MCF 10A (cell line): ENCODE measurements at regions not wholly inside any gene's neighbourhood (a gene's known extent, or its start where the extent isn't known, plus 50 kb on each side); places are given as distances from the start of the nearest gene placed in this dataset.

Source experiments
- BruUV-seq: library from RNA; stranded (reverse); fragments of 400-500 nt; replicated peaks from 2 replicates; lab custom pipeline; 2021; lab: Mats Ljungman, UMichigan
- CTCF ChIA-PET: fragments of 300-600 bp; sonication (Branson Sonifier 250); formaldehyde crosslinking; extraction: SDS; loops from one replicate; lab custom pipeline; 2021; ENCODE audit warnings: antibody characterized with exemption, inconsistent platforms; lab: Yijun Ruan, JAX
- POLR2A ChIA-PET: fragments of 300-600, 350-650 bp; sonication (Branson Sonifier 250); formaldehyde crosslinking; extraction: SDS; loops from one replicate; lab custom pipeline; 2020; ENCODE audit warnings: antibody characterized with exemption, inconsistent platforms; lab: Yijun Ruan, JAX
- DNase-seq: peaks from one replicate; pipeline ENCODE4 v3.0.0-alpha.2; 2018; ENCODE audit not compliant: unreplicated experiment
- H3K27ac Mint-ChIP-seq: one replicate; pipeline ENCODE4 v1.8.0; 2022; ENCODE audit warnings: mild to moderate bottlenecking, low read depth, mixed read lengths; ENCODE audit not compliant: unreplicated experiment
- H3K27me3 Mint-ChIP-seq: one replicate; pipeline ENCODE4 v1.8.0; 2022; ENCODE audit warnings: mixed read lengths; ENCODE audit not compliant: insufficient read depth, unreplicated experiment
- H3K36me3 Mint-ChIP-seq: one replicate; pipeline ENCODE4 v1.8.0; 2022; ENCODE audit warnings: mild to moderate bottlenecking, moderate library complexity, mixed read lengths; ENCODE audit not compliant: insufficient read depth, unreplicated experiment
- H3K4me1 Mint-ChIP-seq: one replicate; pipeline ENCODE4 v1.8.0; 2022; ENCODE audit warnings: mixed read lengths; ENCODE audit not compliant: insufficient read depth, unreplicated experiment
- H3K4me3 Mint-ChIP-seq: one replicate; pipeline ENCODE4 v1.8.0; 2022; ENCODE audit warnings: mild to moderate bottlenecking, moderate library complexity, mixed read lengths; ENCODE audit not compliant: unreplicated experiment
- H3K9me3 Mint-ChIP-seq: one replicate; pipeline ENCODE4 v1.8.0; 2022; ENCODE audit warnings: mixed read lengths; ENCODE audit not compliant: unreplicated experiment
- CTCF ChIP-seq: fragments of 200-600 bp; IDR thresholded peaks from one replicate; pipeline ENCODE4 v1.8.0; 2022; ENCODE audit warnings: antibody characterized with exemption, mild to moderate bottlenecking; ENCODE audit not compliant: unreplicated experiment
- intact Hi-C: fragments of 100-400 bp; cut with micrococcal nuclease; formaldehyde crosslinking; loops from 2 replicates; pipeline ENCODE4 v1.14.1; 2022

DNA sequence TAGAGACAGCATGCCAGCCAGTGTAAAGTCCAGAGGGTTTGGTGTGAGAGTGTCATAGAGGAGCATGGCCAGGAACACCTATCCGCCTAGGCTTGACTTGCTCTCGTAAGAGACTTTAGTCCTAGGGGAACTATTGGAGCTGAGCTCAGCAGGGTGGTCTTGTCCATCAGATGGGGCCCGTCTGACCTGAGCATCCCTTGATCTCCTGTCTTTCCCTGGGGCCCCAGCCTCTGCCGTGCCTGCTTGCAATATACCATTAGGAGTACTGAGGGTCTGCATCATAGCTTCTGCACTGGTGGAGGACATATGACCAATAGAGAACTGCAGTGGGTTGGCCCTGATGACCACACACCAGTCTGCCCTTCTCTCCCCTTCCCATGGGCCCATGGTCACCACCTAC is 251.0 kb downstream of the TUSC1 start:
- Mint-ChIP-seq H3K4me1 (no peaks in the 10 kb centered on the region), H3K27me3 (no peaks in the 10 kb centered on the region), H3K27ac (no peak overlapping the region), H3K9me3 (peaks cover 38% of the 10 kb centered on the region), H3K36me3 (no peaks in the 10 kb centered on the region), H3K4me3 (no peak overlapping the region)
- no peak for DNase-seq
- ChIA-PET POLR2A (no interaction called here), CTCF (interaction anchor here (0.6 to 0.8 kb wide), 2 partner anchors 77 to 623 kb away, joined by 3 to 4 read pairs; no protein-coding TSS in a partner anchor)
- BruUV-seq, result no TSS peak
- intact Hi-C loops, result no loop called here
- no peak for TF ChIP-seq CTCF

DNA sequence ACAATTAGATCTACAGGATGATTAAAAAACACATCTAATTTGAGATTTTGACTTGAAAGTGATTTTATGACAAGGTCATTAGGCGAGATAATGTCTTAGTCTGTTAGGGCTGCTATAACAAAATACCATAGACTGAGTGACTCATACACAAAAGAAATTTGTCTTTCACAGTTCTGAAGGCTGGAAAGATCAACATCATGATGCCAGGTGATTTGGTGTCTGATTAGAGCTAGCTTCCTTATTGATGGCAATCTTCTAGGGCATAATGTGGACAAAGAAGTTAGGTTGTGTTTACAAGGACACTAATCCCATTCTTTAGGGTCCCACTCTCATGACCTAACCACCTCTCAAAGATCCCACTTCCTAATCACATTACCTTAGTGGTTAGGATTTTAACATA is 256.7 kb downstream of the TUSC1 start:
- no peaks in the 10 kb centered on the region for H3K4me1 Mint-ChIP-seq

DNA sequence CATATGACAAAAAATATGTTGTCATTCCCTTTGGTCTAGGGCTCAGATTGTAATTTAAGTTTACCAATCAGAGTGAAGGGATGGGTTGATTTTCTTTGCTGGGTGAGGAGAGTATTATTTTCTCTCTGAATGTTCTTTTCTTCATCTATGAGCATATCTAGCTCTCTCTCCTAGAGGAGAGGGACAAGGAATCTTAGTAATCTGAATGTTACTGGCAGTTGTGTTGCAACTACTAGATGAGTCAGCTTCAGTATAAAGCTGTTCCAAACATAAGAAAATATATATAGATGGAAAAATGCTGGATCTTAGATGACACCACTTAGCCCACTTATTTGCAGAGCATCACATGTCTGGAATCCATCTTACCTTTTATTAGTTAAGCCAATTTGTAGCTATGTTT is 259.3 kb downstream of the TUSC1 start:
- intact Hi-C loops, result no loop called here
- TF ChIP-seq CTCF, result no peak
- no TSS peak for BruUV-seq
- H3K27me3 Mint-ChIP-seq, result no peaks in the 10 kb centered on the region
- peaks cover 9% of the 10 kb centered on the region for H3K9me3 Mint-ChIP-seq
- no peaks in the 10 kb centered on the region for H3K4me1 Mint-ChIP-seq
- H3K27ac Mint-ChIP-seq, result no peak overlapping the region
- ChIA-PET POLR2A (no interaction called here), CTCF (no interaction called here)
- no peak overlapping the region for H3K4me3 Mint-ChIP-seq
- H3K36me3 Mint-ChIP-seq, result peaks cover 6% of the 10 kb centered on the region
- peak; percentile 51 for DNase-seq

More for the DNA sequence above, 256.7 kb downstream of the TUSC1 start:
- no peak overlapping the region for H3K4me3 Mint-ChIP-seq
- ChIA-PET POLR2A (no interaction called here), CTCF (interaction anchor here (0.6 kb wide), 1 partner anchor 10 kb away, joined by 3 read pairs; no protein-coding TSS in a partner anchor)
- H3K36me3 Mint-ChIP-seq, result peaks cover 6% of the 10 kb centered on the region
- H3K9me3 Mint-ChIP-seq, result peaks cover 20% of the 10 kb centered on the region
- H3K27ac Mint-ChIP-seq, result no peak overlapping the region
- no peak for DNase-seq
- TF ChIP-seq CTCF, result no peak
- no peaks in the 10 kb centered on the region for H3K27me3 Mint-ChIP-seq
- intact Hi-C loops, result no loop called here
- BruUV-seq, result no TSS peak

- no peak for DNase-seq
- no TSS peak for BruUV-seq
- Mint-ChIP-seq H3K27me3 (no peaks in the 10 kb centered on the region), H3K9me3 (peaks cover 7% of the 10 kb centered on the region), H3K4me3 (no peak overlapping the region), H3K27ac (no peak overlapping the region), H3K4me1 (no peaks in the 10 kb centered on the region), H3K36me3 (peaks cover 6% of the 10 kb centered on the region)
- CTCF ChIA-PET, result no interaction called here
- TF ChIP-seq CTCF, result no peak
- intact Hi-C loops, result no loop called here
- POLR2A ChIA-PET, result no interaction called here
These were observed 262.5 kb downstream of the TUSC1 start for GRCh38 chr9:25415718-25416117.
